HepG2 (cell line): ENCODE measurements at regions not wholly inside any gene's neighbourhood (a gene's known extent, or its start where the extent isn't known, plus 50 kb on each side); places are given as distances from the start of the nearest gene placed in this dataset.

ENCODE experiments used
- EHMT2 ChIP-seq: fragments of 200-600 bp; sonication (generic); IDR thresholded peaks from 2 replicates; pipeline ENCODE4 v1.7.0; 2017; ENCODE audit warnings: antibody characterized with exemption, low read depth, low read length, borderline replicate concordance
- KLF13 ChIP-seq: sonication (generic); formaldehyde crosslinking; IDR thresholded peaks from 2 replicates; pipeline ENCODE4 v1.4.0; 2020; ENCODE audit warnings: mild to moderate bottlenecking, missing genetic modification reagents
- PLRG1 ChIP-seq: fragments of 450-650 bp; conservative IDR thresholded peaks from 2 replicates; pipeline ENCODE4 v1.6.1; 2016
- ZNF577 ChIP-seq: sonication (generic); formaldehyde crosslinking; IDR thresholded peaks from 2 replicates; pipeline ENCODE4 v1.4.0; 2020; ENCODE audit warnings: mild to moderate bottlenecking, low read depth, missing genetic modification reagents, borderline replicate concordance
- TF ChIP-seq, protein P1 (sequence below): sonication (generic); formaldehyde crosslinking; IDR thresholded peaks from 2 replicates; pipeline ENCODE4 v1.5.0; 2020; ENCODE audit warnings: mild to moderate bottlenecking, missing genetic modification reagents, borderline replicate concordance
- TF ChIP-seq, protein P2 (sequence below): sonication (generic); formaldehyde crosslinking; IDR thresholded peaks from 2 replicates; pipeline ENCODE4 v1.4.0; 2020; ENCODE audit warnings: missing genetic modification reagents, borderline replicate concordance

GRCh38 chr21:31518580-31518979 lies 140.9 kb upstream of the SOD1 start (continued):
- TF ChIP-seq KLF13 (CRISPR knock-in tag), result no peak
- TF ChIP-seq, protein P1, sequence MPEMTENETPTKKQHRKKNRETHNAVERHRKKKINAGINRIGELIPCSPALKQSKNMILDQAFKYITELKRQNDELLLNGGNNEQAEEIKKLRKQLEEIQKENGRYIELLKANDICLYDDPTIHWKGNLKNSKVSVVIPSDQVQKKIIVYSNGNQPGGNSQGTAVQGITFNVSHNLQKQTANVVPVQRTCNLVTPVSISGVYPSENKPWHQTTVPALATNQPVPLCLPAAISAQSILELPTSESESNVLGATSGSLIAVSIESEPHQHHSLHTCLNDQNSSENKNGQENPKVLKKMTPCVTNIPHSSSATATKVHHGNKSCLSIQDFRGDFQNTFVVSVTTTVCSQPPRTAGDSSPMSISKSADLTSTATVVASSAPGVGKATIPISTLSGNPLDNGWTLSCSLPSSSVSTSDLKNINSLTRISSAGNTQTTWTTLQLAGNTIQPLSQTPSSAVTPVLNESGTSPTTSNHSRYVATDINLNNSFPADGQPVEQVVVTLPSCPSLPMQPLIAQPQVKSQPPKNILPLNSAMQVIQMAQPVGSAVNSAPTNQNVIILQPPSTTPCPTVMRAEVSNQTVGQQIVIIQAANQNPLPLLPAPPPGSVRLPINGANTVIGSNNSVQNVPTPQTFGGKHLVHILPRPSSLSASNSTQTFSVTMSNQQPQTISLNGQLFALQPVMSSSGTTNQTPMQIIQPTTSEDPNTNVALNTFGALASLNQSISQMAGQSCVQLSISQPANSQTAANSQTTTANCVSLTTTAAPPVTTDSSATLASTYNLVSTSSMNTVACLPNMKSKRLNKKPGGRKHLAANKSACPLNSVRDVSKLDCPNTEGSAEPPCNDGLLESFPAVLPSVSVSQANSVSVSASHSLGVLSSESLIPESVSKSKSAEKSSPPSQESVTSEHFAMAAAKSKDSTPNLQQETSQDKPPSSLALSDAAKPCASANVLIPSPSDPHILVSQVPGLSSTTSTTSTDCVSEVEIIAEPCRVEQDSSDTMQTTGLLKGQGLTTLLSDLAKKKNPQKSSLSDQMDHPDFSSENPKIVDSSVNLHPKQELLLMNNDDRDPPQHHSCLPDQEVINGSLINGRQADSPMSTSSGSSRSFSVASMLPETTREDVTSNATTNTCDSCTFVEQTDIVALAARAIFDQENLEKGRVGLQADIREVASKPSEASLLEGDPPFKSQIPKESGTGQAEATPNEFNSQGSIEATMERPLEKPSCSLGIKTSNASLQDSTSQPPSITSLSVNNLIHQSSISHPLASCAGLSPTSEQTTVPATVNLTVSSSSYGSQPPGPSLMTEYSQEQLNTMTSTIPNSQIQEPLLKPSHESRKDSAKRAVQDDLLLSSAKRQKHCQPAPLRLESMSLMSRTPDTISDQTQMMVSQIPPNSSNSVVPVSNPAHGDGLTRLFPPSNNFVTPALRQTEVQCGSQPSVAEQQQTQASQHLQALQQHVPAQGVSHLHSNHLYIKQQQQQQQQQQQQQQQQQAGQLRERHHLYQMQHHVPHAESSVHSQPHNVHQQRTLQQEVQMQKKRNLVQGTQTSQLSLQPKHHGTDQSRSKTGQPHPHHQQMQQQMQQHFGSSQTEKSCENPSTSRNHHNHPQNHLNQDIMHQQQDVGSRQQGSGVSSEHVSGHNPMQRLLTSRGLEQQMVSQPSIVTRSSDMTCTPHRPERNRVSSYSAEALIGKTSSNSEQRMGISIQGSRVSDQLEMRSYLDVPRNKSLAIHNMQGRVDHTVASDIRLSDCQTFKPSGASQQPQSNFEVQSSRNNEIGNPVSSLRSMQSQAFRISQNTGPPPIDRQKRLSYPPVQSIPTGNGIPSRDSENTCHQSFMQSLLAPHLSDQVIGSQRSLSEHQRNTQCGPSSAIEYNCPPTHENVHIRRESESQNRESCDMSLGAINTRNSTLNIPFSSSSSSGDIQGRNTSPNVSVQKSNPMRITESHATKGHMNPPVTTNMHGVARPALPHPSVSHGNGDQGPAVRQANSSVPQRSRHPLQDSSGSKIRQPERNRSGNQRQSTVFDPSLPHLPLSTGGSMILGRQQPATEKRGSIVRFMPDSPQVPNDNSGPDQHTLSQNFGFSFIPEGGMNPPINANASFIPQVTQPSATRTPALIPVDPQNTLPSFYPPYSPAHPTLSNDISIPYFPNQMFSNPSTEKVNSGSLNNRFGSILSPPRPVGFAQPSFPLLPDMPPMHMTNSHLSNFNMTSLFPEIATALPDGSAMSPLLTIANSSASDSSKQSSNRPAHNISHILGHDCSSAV (CRISPR knock-in tag), result no peak
- no peak for TF ChIP-seq PLRG1
- TF ChIP-seq EHMT2, result no peak
- TF ChIP-seq, protein P2, sequence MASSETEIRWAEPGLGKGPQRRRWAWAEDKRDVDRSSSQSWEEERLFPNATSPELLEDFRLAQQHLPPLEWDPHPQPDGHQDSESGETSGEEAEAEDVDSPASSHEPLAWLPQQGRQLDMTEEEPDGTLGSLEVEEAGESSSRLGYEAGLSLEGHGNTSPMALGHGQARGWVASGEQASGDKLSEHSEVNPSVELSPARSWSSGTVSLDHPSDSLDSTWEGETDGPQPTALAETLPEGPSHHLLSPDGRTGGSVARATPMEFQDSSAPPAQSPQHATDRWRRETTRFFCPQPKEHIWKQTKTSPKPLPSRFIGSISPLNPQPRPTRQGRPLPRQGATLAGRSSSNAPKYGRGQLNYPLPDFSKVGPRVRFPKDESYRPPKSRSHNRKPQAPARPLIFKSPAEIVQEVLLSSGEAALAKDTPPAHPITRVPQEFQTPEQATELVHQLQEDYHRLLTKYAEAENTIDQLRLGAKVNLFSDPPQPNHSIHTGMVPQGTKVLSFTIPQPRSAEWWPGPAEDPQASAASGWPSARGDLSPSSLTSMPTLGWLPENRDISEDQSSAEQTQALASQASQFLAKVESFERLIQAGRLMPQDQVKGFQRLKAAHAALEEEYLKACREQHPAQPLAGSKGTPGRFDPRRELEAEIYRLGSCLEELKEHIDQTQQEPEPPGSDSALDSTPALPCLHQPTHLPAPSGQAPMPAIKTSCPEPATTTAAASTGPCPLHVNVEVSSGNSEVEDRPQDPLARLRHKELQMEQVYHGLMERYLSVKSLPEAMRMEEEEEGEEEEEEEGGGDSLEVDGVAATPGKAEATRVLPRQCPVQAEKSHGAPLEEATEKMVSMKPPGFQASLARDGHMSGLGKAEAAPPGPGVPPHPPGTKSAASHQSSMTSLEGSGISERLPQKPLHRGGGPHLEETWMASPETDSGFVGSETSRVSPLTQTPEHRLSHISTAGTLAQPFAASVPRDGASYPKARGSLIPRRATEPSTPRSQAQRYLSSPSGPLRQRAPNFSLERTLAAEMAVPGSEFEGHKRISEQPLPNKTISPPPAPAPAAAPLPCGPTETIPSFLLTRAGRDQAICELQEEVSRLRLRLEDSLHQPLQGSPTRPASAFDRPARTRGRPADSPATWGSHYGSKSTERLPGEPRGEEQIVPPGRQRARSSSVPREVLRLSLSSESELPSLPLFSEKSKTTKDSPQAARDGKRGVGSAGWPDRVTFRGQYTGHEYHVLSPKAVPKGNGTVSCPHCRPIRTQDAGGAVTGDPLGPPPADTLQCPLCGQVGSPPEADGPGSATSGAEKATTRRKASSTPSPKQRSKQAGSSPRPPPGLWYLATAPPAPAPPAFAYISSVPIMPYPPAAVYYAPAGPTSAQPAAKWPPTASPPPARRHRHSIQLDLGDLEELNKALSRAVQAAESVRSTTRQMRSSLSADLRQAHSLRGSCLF (CRISPR knock-in tag), result no peak
- TF ChIP-seq ZNF577, result no peak
